ENCODE measurements at regions not wholly inside any gene's neighbourhood (a gene's known extent, or its start where the extent isn't known, plus 50 kb on each side); places are given as distances from the start of the nearest gene placed in this dataset.

GRCh38 chr2:177318613-177319012, 54.1 kb upstream of the NFE2L2 start:
- Histone ChIP-seq H3K18ac (ENCODE audit: extremely low read depth, low read length) (no peak overlapping the region), H2AFZ (ENCODE audit: low read length) (no peak overlapping the region), H2BK12ac (ENCODE audit: low read depth, low read length) (no peak overlapping the region), H3K36me3 (ENCODE audit: control insufficient read depth in 2 of 4, insufficient read depth in 4 of 4, low read length in 3 of 4) (no peaks in the 10 kb centered on the region), H2BK20ac (ENCODE audit: low read length) (no peak overlapping the region), H3K27me3 (replicated peaks in 1 of 4; ENCODE audit: control insufficient read depth in 3 of 4, extremely low read depth in 1 of 4, insufficient read depth in 3 of 4, low read length in 3 of 4) (no peaks in the 10 kb centered on the region), H2BK15ac (ENCODE audit: low read length) (no peak overlapping the region), H3K4me1 (replicated peaks in 1 of 4; ENCODE audit: control insufficient read depth in 3 of 4, insufficient read depth in 4 of 4, low read length in 3 of 4) (peaks cover 0 to 9% (median 5%) of the 10 kb centered on the region in 4 experiments; a peak in 3 of 7 replicates), H3K4me3 (ENCODE audit: extremely low read depth in 1 of 4, insufficient read depth in 2 of 4, low read depth in 3 of 4, low read length in 4 of 4) (no peak overlapping the region), H3K14ac (ENCODE audit: insufficient read length) (no peak overlapping the region), H2BK120ac (replicated peaks; ENCODE audit: low read depth, low read length) (no peak overlapping the region), H4K8ac (ENCODE audit: extremely low read depth, insufficient read depth, low read length) (no peak overlapping the region), H4K5ac (ENCODE audit: insufficient read length, low read depth, low read length) (no peak overlapping the region), H3K56ac (replicated peaks; ENCODE audit: insufficient read length, low read depth, low read length) (no peak overlapping the region), H3K23me2 (ENCODE audit: low read depth, low read length) (no peaks in the 10 kb centered on the region), H3K4me2 (ENCODE audit: insufficient read depth in 1 of 2, low read depth in 2 of 2, low read length in 2 of 2) (no peak overlapping the region), H3K23ac (ENCODE audit: insufficient read length) (no peak overlapping the region), H3K27ac (ENCODE audit: low read depth, low read length) (no peak overlapping the region), H3K9ac (replicated peaks in 1 of 4; ENCODE audit: extremely low read depth in 1 of 4, low read depth in 3 of 4, low read length in 3 of 4) (no peak overlapping the region), H2AK5ac (ENCODE audit: low read depth, low read length) (no peak overlapping the region), H4K20me1 (replicated peaks in 1 of 2; ENCODE audit: control insufficient read depth in 1 of 2, insufficient read depth in 2 of 2, low read length in 2 of 2) (no peaks in the 10 kb centered on the region), H2BK5ac (ENCODE audit: low read depth, low read length) (no peak overlapping the region), H4K91ac (replicated peaks; ENCODE audit: insufficient read length, low read length) (no peak overlapping the region), H3K9me3 (ENCODE audit: insufficient read depth in 2 of 2, low read depth in 1 of 2, low read length in 1 of 2) (no peaks in the 10 kb centered on the region), H3K79me1 (ENCODE audit: low read depth, low read length) (no peaks in the 10 kb centered on the region), H3K4ac (replicated peaks; ENCODE audit: insufficient read length, low read depth, low read length) (no peak overlapping the region), H3K79me2 (ENCODE audit: control insufficient read depth in 1 of 2, insufficient read depth in 2 of 2, low read length in 2 of 2) (no peaks in the 10 kb centered on the region)
- 91% methylated on average over 1 of the region's 1 CpG; no CpG with 5 or more reads in 1 of the 2 experiments for WGBS, 2 experiments (ENCODE audit: extremely low coverage in 1 of 2, insufficient coverage in 1 of 2, insufficient read length in 1 of 2, insufficient replicate concordance in 2 of 2, low coverage in 1 of 2, low lambda C conversion rate in 2 of 2, missing lambda C conversion rate in 1 of 2)
- no peak for DNase-seq (ENCODE audit: low read depth in 1 of 2, low spot score in 2 of 2)
- ChIA-PET POLR2A (ENCODE audit: partially characterized antibody) (no interaction called here), CTCF (ENCODE audit: partially characterized antibody) (interaction anchor here (0.7 kb wide), 1 partner anchor 163 kb away, joined by 3 read pairs; no protein-coding TSS in a partner anchor)
- no peak for TF ChIP-seq SUZ12 (IDR thresholded peaks at IDR 0.05; ENCODE audit: low read length)
- no peak for TF ChIP-seq KDM1A (IDR thresholded peaks at IDR 0.05; ENCODE audit: borderline replicate concordance, low read length)
- no peak for TF ChIP-seq TCF12 (IDR thresholded peaks at IDR 0.05; ENCODE audit: low read depth, low read length)
- TF ChIP-seq GABPA (IDR thresholded peaks at IDR 0.05; ENCODE audit: borderline replicate concordance, insufficient read depth, low read length): no peak
- TF ChIP-seq TAF7 (optimal IDR thresholded peaks at IDR 0.05; ENCODE audit: borderline replicate concordance, low read depth, low read length): no peak
- TF ChIP-seq BRCA1 (IDR thresholded peaks at IDR 0.05; ENCODE audit: low read depth, low read length): no peak
- no peak for TF ChIP-seq EGR1 (IDR thresholded peaks at IDR 0.05; ENCODE audit: borderline replicate concordance, low read depth, low read length)
- TF ChIP-seq CEBPB (IDR thresholded peaks at IDR 0.05; ENCODE audit: low read depth, low read length): no peak
- no peak for TF ChIP-seq CHD2 (IDR thresholded peaks at IDR 0.05; ENCODE audit: low read length)
- no peak for TF ChIP-seq GTF2F1 (IDR thresholded peaks at IDR 0.05; ENCODE audit: borderline replicate concordance, low read depth, low read length)
- no peak for TF ChIP-seq JUN (IDR thresholded peaks at IDR 0.05; ENCODE audit: low read depth, low read length)
- no peak for TF ChIP-seq NANOG (IDR thresholded peaks at IDR 0.05; ENCODE audit: insufficient read depth, low read depth, low read length, poor library complexity, severe bottlenecking)
- no peak for TF ChIP-seq SP2 (IDR thresholded peaks at IDR 0.05; ENCODE audit: low read length)
- no peak for TF ChIP-seq CBX8 (IDR thresholded peaks at IDR 0.05; ENCODE audit: borderline replicate concordance, low read depth, low read length)
- TF ChIP-seq TBP (IDR thresholded peaks at IDR 0.05; ENCODE audit: low read depth, low read length): no peak
- FAIRE-seq: no peak
